ENCODE measurements at regions not wholly inside any gene's neighbourhood (a gene's known extent, or its start where the extent isn't known, plus 50 kb on each side); places are given as distances from the start of the nearest gene placed in this dataset.

DNA sequence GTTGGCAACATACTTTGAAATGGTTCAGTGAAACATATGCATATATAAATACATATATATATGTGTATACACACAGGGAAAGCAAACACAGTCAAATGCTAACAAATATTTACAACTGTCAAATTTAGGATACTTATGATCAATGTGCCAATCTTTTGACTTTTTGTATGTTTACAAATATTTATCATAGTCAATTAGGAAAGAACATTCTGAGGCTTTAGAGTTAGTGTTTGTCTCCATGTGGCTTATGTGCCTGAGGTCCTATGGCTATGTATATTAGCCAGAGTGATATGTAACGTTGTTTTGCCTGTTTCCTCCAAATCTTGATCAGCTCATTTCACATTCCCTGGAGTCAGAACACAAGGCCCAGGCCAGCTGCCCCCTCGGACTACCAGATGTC lies 126.5 kb upstream of the MAN1A1 start:
- Mint-ChIP-seq H3K27ac (no peak overlapping the region), H3K36me3 (ENCODE audit: low read depth) (no peaks in the 10 kb centered on the region), H3K4me1 (no peaks in the 10 kb centered on the region), H3K9me3 (no peaks in the 10 kb centered on the region), H3K4me3 (no peak overlapping the region), H3K27me3 (ENCODE audit: low read depth, poor library complexity) (no peaks in the 10 kb centered on the region)
- no peak for DNase-seq
- TF ChIP-seq CTCF (IDR thresholded peaks at IDR 0.05) = no peak

DNA sequence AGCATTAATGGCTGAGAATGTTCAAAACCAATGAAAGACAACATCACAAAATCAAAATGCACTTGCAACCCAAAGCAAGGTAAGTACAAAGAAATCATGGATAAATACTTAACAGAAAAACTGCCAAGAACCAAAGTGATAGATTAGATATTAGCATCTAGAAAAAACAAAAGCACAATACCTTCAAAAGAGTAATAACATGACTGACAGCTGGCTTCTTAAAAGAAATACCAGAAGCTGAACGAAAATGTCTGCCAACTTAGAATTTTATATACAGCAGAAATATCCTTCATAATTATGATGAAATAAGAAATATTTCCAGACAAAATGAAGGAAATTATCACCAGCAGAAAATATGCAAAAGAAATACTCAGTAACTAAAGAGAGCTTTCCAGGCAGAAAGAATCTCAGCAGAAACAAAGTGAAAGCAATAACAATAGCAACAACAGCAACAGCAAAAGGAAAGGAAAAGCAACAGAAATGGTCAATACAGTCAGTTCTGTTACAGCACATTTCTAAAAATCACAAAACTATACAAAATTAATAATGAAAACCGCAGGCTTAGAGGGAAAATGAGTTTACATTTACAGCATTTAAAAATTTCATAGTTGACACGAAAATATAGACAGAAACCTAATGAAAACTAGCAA lies 121.5 kb upstream of the MAN1A1 start:
- H3K9me3 Mint-ChIP-seq = peaks cover 3% of the 10 kb centered on the region

GRCh38 chr6:119467488-119468081 lies 118.0 kb upstream of the MAN1A1 start:
- H3K36me3 Mint-ChIP-seq (ENCODE audit: low read depth) = no peaks in the 10 kb centered on the region
- H3K9me3 Mint-ChIP-seq = peaks cover 3% of the 10 kb centered on the region
- H3K4me1 Mint-ChIP-seq = no peaks in the 10 kb centered on the region
- DNase-seq = no peak
- H3K4me3 Mint-ChIP-seq = no peak overlapping the region
- TF ChIP-seq CTCF (IDR thresholded peaks at IDR 0.05) = no peak
- H3K27me3 Mint-ChIP-seq (ENCODE audit: low read depth, poor library complexity) = no peaks in the 10 kb centered on the region
- H3K27ac Mint-ChIP-seq = no peak overlapping the region

More for the DNA sequence above, 121.5 kb upstream of the MAN1A1 start:
- no peaks in the 10 kb centered on the region for H3K27me3 Mint-ChIP-seq (ENCODE audit: low read depth, poor library complexity)
- no peak for TF ChIP-seq CTCF (IDR thresholded peaks at IDR 0.05)
- no peaks in the 10 kb centered on the region for H3K4me1 Mint-ChIP-seq
- H3K4me3 Mint-ChIP-seq = no peak overlapping the region
- H3K27ac Mint-ChIP-seq = no peak overlapping the region
- DNase-seq = no peak
- H3K36me3 Mint-ChIP-seq (ENCODE audit: low read depth) = no peaks in the 10 kb centered on the region

DNA sequence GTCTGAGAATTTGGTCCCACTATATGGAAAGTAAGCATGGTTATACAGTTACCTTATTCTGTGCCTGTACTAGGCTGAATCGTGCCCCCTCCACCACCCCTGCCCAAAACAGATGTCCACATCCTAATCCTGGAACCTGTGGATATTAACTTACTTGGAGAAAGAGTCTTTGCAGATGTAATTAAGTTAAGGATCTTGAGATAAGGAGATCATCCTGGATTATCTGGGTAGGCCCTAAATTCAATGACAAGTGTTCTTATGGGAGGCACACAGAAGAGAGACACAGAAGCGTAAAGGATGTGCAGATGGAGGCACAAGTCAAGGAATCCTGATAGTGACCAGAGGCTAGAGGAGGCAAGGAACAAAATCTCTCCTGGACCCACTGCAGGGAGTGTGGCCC lies 116.7 kb upstream of the MAN1A1 start:
- no peak overlapping the region for H3K4me3 Mint-ChIP-seq
- H3K27ac Mint-ChIP-seq = no peak overlapping the region
- H3K4me1 Mint-ChIP-seq = no peaks in the 10 kb centered on the region
- no peak for DNase-seq
- no peaks in the 10 kb centered on the region for H3K36me3 Mint-ChIP-seq (ENCODE audit: low read depth)
- peaks cover 3% of the 10 kb centered on the region for H3K9me3 Mint-ChIP-seq
- no peaks in the 10 kb centered on the region for H3K27me3 Mint-ChIP-seq (ENCODE audit: low read depth, poor library complexity)
- no peak for TF ChIP-seq CTCF (IDR thresholded peaks at IDR 0.05)

- Mint-ChIP-seq H3K27ac (no peak overlapping the region), H3K4me3 (no peak overlapping the region), H3K4me1 (no peaks in the 10 kb centered on the region), H3K9me3 (peaks cover 5% of the 10 kb centered on the region), H3K27me3 (ENCODE audit: low read depth, poor library complexity) (no peaks in the 10 kb centered on the region), H3K36me3 (ENCODE audit: low read depth) (no peaks in the 10 kb centered on the region)
- DNase-seq = no peak
- no peak for TF ChIP-seq CTCF (IDR thresholded peaks at IDR 0.05)
Measured at GRCh38 chr6:119463081-119463626, 113.6 kb upstream of the MAN1A1 start.

- no peak for DNase-seq
Measured at GRCh38 chr6:119461187-119461586, 111.6 kb upstream of the MAN1A1 start.

More at GRCh38 chr6:119461187-119461586, 111.6 kb upstream of the MAN1A1 start:
- no peaks in the 10 kb centered on the region for H3K36me3 Mint-ChIP-seq (ENCODE audit: low read depth)
- no peaks in the 10 kb centered on the region for H3K27me3 Mint-ChIP-seq (ENCODE audit: low read depth, poor library complexity)
- no peaks in the 10 kb centered on the region for H3K4me1 Mint-ChIP-seq
- no peak for TF ChIP-seq CTCF (IDR thresholded peaks at IDR 0.05)
- no peak overlapping the region for H3K27ac Mint-ChIP-seq
- H3K9me3 Mint-ChIP-seq = peaks cover 5% of the 10 kb centered on the region
- no peak overlapping the region for H3K4me3 Mint-ChIP-seq
